Hematopoietic multipotent progenitor cell treated with erythropoietin and hydrocortisone succinate and interleukin-3 and kit ligand, for 8 days (in vitro differentiated cells): ENCODE measurements at regions not wholly inside any gene's neighbourhood (a gene's known extent, or its start where the extent isn't known, plus 50 kb on each side); places are given as distances from the start of the nearest gene placed in this dataset.

Experiments
- DNase-seq: peaks from one replicate; pipeline ENCODE4 v3.0.0-alpha.2; 2015

DNA sequence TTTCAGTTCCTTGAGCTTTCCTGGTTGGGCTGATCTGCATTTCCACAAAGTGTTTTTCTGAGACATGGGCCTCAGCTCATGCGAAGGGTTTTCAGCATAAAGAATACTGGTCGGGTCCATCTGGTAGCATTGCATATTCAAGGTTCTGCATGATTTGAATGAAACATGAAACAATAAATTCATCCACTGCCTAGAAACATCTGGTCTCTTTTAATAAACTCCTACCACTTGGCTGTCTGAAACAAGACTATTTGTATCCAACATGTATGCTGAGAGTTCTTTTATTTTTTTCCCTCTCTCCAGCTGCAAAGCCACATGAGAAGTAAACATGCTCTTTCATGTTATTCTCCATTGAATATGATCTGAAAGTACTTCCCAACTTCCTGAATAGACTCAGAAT lies 314.9 kb upstream of the SOX11 start:
- no peak for DNase-seq

- no peak for DNase-seq
These were observed 312.4 kb upstream of the SOX11 start for GRCh38 chr2:5379811-5380210.

DNA sequence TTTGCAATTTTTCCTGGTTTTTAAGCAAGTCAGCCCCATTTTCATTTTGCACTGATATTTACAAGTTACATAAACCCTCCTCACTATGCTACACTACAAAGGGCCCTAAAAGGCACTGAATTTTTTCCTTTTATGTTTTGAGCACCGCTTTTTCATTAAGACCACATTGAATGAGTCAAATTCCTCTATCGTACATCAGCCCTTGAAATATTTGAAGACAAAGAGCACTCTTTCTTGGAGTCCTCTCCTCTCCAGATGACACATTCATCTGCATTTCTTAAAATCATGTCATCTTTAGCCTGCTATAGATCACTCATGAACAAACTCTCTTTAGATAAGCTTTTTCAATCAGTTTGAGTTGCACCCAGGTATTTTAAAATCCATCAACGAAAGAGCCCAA lies 306.6 kb upstream of the SOX11 start:
- DNase-seq, result no peak

DNA sequence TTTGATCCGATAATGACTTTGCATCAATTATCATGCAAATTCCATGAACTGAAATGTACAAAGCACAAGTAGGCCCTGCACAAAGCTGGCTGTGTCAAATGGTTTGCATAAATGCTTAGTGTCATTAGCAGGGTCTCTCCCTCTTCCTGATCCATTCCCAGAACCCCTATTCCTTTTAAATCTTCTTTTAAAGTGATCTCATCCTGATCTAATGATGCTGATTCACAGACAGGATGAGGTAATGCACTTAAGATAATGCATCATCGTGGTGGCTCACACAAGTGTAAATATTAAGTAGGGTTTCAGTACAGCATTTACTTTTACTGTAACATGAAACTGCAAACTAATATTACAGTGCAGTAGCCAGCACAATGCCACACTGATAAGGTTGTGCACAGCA lies 304.8 kb upstream of the SOX11 start:
- no peak for DNase-seq

DNA sequence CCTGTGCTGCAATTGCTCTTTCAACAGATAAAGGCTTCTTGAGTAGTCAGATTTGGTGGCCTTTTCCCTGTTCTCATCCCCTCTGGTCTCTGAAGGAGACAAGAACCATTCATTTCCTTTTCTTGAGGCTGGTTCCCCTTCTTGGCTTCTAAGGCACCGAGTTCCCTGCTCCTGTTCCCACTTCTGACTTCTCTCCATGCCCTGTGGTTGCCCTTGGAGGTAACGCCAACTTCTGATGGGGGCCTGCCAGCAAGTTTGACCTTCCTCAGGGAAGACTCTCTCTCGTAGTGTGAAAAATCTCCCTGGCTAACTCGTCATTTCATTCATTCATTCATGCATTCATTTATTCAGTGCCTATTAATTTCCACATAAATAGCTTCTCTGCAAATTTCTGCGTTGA lies 302.4 kb upstream of the SOX11 start:
- no peak for DNase-seq

- no peak for DNase-seq
These were observed 300.8 kb upstream of the SOX11 start for GRCh38 chr2:5391362-5391761.

- no peak for DNase-seq
These were observed 299.5 kb upstream of the SOX11 start for GRCh38 chr2:5392658-5393057.

- DNase-seq, result no peak
These were observed 298.7 kb upstream of the SOX11 start for GRCh38 chr2:5393474-5393873.

DNA sequence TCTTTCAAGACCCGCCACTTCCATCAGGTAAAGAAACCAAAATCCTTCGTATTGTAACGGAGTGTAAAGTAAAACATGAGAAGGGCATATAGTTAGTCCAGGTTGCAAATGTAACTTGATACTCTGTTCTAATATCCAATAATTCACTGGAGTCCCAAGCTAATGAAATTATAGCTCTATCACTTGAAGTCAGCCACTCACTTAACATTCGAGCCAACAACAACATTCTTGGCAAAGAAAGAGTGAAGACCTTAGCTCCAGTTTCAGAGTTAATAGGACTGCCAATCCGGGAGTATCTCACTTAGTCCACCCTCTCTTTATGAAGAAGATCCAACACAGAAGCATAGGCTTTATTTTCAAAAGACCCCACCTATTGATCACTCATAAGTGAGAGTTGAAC lies 298.0 kb upstream of the SOX11 start:
- DNase-seq, result no peak

GRCh38 chr2:5401115-5401657 lies 291.0 kb upstream of the SOX11 start:
- no peak for DNase-seq

- no peak for DNase-seq
These were observed 288.8 kb upstream of the SOX11 start for GRCh38 chr2:5403392-5403791.

DNA sequence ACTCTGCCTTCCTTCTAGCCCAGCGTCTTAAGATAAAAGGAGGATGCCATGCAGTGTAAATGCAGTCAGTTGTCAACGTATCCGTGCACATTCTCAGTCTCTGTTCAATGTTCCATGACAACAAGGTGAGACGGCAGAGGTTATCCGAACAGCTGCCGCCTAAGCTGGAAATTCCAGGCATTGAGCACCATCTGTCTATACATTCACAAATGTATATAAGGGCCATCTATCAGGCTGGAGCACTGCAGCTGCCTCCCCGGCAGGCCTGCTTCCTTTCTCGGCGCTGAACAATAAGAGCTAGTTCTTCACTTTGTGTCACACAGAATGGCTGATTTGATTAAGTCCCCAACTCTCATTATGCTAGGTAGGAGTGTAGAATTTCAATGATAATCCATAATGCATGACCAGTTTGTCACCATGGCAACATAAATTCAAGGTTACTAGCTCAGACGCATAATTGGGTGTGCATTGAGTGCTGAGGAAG lies 282.2 kb upstream of the SOX11 start:
- no peak for DNase-seq

GRCh38 chr2:5410991-5411700 lies 281.0 kb upstream of the SOX11 start:
- DNase-seq, result no peak

DNA sequence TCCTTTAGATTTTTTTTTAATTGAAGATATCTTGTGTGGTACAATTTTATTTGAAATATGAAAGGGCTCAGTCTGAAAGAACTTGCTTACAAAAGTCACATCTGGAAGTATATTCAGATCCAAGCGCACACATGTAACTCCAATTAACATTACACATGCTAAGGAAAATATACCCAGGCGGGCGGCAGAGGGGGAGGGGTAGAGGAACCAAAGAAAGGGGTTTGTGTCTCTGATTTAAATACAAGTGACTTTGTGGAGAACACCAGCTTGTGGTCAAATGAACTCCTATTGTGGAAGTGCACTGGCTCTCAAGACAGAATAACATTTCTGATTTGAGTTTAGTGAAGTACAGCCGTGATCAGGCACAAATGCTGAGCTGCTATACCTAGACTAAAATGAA lies 280.2 kb upstream of the SOX11 start:
- DNase-seq, result no peak

DNA sequence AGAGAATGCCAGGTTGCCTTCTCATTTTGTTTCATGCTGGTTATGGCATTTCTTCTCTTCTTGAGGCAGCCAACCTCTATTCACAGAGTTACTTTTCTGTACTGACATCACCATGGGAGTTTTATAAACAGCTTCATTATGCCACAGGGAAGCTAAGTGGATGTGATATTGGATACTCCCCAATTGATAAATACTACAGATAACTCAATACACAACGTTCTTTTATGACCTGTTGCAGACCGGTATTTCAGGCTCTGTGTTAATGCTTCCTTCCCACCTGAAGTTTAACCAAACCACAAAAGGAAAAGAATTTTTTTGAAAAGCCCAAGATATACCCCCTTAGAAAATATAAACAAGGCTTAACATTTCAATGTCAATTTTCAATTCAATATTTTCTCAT lies 258.3 kb upstream of the SOX11 start:
- DNase-seq, result no peak

DNA sequence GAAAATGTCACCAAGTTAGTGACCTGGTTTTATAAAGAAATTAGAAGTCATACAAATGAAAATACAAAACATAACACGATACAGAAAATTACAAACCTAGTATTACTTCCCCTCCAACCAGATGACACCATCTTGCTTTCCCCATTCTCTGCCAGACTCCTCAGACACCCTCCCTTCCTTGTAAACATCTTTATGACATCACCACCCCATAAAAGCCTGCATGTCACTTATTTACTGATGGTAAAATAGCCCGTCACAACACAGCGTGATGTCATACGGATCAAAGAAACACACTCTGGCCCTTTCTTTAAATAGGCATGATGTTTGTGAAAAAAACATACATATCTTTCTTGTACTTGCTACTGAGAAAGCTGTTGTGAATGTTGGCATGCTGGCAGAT lies 254.8 kb upstream of the SOX11 start:
- DNase-seq, result no peak

DNA sequence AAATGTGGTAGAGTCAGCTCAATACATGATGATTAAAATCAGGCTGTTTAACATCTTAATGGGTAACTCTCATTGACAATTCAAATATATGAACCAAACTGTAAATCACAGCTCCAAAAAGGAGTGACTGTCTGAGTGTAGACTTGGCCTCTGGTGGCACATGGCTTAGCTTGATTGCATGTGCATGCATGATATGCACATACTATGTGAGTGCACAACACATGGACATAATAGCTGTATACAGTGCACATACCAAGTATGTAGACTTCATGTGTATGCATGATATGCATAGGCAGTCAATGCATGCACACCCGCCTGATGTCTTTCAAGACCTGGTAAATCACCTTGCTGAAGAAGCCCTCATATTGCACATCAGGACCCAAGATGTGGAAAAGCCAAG lies 252.0 kb upstream of the SOX11 start:
- DNase-seq, result no peak

DNA sequence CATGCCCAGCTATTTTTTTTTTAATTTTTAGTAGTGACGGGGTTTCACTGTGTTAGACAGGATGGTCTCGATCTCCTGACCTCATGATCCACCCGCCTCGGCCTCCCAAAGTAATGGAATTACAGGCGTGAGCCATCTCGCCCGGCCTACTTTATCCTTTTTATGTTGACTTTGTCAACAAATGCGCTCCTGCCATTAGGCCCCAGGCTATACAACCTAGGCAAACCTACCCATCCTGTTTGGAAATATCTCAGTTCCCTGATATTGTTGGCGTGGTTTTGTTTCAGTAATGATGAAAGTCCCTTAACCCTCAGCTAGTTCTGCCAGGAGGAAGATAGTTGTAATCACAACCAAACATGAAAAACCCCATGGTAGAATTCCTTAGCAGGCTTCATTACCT lies 249.4 kb upstream of the SOX11 start:
- DNase-seq, result no peak

GRCh38 chr2:5444168-5444567 lies 248.0 kb upstream of the SOX11 start:
- DNase-seq, result no peak

- DNase-seq, result no peak
These were observed 247.3 kb upstream of the SOX11 start for GRCh38 chr2:5444854-5445253.

- DNase-seq, result no peak
These were observed 242.3 kb upstream of the SOX11 start for GRCh38 chr2:5449867-5450266.

GRCh38 chr2:5453220-5454050 lies 238.7 kb upstream of the SOX11 start:
- DNase-seq, result no peak

DNA sequence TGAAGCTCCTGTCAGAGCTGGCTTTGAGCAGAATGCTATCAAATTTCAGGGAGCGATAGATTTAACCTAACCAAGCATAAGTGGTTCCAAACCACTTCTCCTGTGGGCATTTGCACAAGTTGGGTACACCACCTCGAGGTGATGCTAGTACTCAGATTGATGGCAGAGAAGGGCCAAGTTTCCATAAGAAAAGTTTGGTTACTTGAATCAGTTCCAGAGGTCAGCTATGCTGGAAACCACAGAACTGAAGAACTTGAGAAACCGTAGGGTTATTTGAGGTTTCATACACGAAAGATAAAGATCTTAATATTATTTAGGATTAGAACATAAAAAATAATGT lies 238.2 kb upstream of the SOX11 start:
- DNase-seq, result no peak

- no peak for DNase-seq
These were observed 233.1 kb upstream of the SOX11 start for GRCh38 chr2:5459041-5459440.
